Neural crest cell (in vitro differentiated cells): ENCODE measurements at regions not wholly inside any gene's neighbourhood (a gene's known extent, or its start where the extent isn't known, plus 50 kb on each side); places are given as distances from the start of the nearest gene placed in this dataset.

Source experiments
- DNase-seq: peaks from one replicate; pipeline ENCODE4 v3.0.0; 2021; ENCODE audit warnings: low read depth, mixed read lengths, low spot score
- H3K27ac Mint-ChIP-seq: one replicate; pipeline ENCODE4 v1.8.0; 2021; ENCODE audit warnings: mild to moderate bottlenecking, mixed read lengths; ENCODE audit not compliant: unreplicated experiment
- H3K27me3 Mint-ChIP-seq: 2 replicates; pipeline ENCODE4 v1.8.0; 2021; ENCODE audit warnings: low read depth, mild to moderate bottlenecking, mixed read lengths
- H3K36me3 Mint-ChIP-seq: 2 replicates; pipeline ENCODE4 v1.8.0; 2021; ENCODE audit warnings: low read depth, mild to moderate bottlenecking, mixed read lengths
- H3K4me1 Mint-ChIP-seq: 2 replicates; pipeline ENCODE4 v1.8.0; 2021; ENCODE audit warnings: mixed read lengths
- H3K4me3 Mint-ChIP-seq: one replicate; pipeline ENCODE4 v1.8.0; 2021; ENCODE audit warnings: mild to moderate bottlenecking, mixed read lengths
- H3K9me3 Mint-ChIP-seq: 2 replicates; pipeline ENCODE4 v1.8.0; 2021; ENCODE audit warnings: mixed read lengths
- TF ChIP-seq, protein P1 (sequence below): fragments of 200-600 bp; sonication (generic); conservative IDR thresholded peaks from 2 replicates; pipeline ENCODE4 v1.5.0; 2021; ENCODE audit warnings: antibody characterized with exemption, mild to moderate bottlenecking

DNA sequence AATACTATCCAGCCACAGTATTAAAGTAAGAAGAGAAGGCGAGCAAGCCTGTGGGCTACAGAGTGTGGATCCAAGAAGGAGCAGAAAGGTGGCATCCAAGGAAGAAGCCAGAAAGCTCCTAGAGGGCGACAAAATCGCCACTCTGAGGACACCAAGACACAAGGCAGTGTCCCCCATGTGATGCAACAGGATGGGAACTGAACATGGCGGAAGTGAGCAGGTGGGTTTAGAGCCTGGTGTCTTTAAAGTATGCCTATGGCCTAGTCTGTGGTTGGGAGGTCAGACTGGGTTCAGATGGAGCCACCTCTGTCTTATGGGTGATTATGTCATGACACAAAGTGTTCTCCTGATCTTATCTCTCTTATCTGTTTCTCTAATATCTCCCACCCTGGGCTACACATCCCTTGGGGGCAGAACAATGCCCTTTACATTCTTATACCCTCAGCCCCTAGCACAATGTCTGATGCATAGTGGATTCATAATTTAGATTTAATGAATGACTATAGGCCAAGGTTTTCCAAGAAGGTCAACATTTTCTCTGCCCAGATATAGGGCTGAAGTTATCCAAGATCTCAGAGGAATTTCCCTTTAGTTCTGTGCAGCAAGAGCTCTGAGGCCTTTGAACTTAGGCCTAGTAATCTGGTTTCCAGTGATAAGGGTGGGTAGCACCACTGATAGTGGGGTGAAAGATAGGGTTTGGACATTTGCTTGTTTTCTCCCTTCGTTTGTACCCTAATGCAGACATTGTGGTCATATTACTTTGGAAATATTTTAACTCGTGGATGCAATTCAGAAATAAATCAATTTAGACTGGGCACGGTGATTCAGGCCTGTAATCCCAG, 167.3 kb upstream of the AKIRIN2 start:
- H3K9me3 Mint-ChIP-seq: no peaks in the 10 kb centered on the region
- TF ChIP-seq, protein P1, sequence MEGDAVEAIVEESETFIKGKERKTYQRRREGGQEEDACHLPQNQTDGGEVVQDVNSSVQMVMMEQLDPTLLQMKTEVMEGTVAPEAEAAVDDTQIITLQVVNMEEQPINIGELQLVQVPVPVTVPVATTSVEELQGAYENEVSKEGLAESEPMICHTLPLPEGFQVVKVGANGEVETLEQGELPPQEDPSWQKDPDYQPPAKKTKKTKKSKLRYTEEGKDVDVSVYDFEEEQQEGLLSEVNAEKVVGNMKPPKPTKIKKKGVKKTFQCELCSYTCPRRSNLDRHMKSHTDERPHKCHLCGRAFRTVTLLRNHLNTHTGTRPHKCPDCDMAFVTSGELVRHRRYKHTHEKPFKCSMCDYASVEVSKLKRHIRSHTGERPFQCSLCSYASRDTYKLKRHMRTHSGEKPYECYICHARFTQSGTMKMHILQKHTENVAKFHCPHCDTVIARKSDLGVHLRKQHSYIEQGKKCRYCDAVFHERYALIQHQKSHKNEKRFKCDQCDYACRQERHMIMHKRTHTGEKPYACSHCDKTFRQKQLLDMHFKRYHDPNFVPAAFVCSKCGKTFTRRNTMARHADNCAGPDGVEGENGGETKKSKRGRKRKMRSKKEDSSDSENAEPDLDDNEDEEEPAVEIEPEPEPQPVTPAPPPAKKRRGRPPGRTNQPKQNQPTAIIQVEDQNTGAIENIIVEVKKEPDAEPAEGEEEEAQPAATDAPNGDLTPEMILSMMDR: no peak
- H3K4me3 Mint-ChIP-seq: no peak overlapping the region
- H3K27ac Mint-ChIP-seq: no peak overlapping the region
- no peak for DNase-seq
- no peaks in the 10 kb centered on the region for H3K4me1 Mint-ChIP-seq
- H3K27me3 Mint-ChIP-seq: peaks cover 5% of the 10 kb centered on the region
- no peaks in the 10 kb centered on the region for H3K36me3 Mint-ChIP-seq

DNA sequence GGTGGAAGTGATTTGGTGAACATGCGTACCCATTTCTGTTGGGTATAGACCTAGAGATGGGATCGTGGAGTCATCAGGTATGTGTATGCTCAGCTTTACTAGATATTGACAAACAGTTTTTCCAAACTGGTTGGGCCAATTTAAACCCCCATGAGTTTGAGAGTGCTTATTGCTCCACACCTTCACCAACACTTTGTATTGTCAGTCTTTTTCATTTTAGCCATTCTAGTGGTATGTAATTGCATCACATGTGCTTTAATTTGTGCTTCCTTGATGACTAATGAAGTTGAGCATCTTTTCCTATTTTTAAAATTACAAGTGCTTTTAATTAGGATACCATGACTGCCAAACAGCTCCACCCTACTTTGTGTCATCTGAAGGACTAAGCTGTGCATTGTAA, 158.9 kb upstream of the AKIRIN2 start:
- Mint-ChIP-seq H3K36me3 (no peaks in the 10 kb centered on the region), H3K4me3 (no peak overlapping the region), H3K27ac (no peak overlapping the region), H3K27me3 (peaks cover 2% of the 10 kb centered on the region), H3K9me3 (peaks cover 5% of the 10 kb centered on the region), H3K4me1 (no peaks in the 10 kb centered on the region)
- TF ChIP-seq, protein P1: no peak
- DNase-seq: no peak

DNA sequence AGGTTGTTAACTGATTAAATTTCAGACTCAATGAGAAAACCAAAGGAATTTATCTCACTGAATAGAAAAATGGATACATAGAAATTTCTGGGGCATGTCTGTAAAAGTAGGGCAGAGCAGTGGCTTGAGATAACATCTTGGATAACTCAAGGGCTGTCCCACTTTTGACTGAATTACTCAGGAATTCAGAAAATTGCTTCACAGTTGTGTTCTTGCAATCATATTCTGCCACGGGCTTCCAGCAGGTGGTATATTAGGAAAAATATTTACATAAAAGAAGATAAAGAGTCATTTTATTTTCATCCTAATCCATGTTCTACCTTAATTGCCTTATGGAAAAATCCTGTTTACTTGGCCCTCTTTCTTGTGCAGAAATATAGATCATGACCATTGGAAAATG, 156.4 kb upstream of the AKIRIN2 start:
- H3K4me3 Mint-ChIP-seq: no peak overlapping the region
- no peak for DNase-seq
- H3K9me3 Mint-ChIP-seq: peaks cover 8% of the 10 kb centered on the region
- H3K27ac Mint-ChIP-seq: no peak overlapping the region
- H3K36me3 Mint-ChIP-seq: no peaks in the 10 kb centered on the region
- H3K27me3 Mint-ChIP-seq: peaks cover 2% of the 10 kb centered on the region
- TF ChIP-seq, protein P1: no peak
- no peaks in the 10 kb centered on the region for H3K4me1 Mint-ChIP-seq

DNA sequence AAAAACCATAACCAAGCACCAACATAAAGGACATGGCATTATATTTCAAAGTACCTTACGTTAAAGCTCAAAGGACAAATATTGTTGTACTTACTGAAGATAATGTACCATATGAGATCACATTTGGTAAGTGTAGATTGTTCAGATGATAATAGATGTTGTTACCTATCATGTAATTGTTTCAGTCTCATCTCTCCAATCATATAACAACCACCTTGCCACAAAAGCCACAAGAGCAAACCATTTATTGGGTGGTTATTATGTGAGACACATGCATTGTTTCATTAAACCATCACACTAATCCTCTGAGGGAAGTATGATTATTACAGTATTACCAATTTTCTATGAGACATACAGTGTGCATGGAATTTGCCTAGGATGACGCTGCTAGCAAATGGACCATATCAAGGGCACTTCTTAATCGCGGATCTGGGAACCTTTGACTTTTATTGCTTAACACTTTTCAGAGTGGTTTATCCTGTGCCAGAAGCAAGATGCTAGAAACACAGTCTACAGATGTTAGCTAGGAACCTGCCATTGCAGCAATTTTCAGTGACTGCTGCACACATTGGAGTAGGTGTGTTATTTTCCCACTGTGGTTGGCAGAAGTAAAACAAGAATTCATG, 149.8 kb upstream of the AKIRIN2 start:
- no peak overlapping the region for H3K4me3 Mint-ChIP-seq
- no peaks in the 10 kb centered on the region for H3K4me1 Mint-ChIP-seq
- peaks cover 3% of the 10 kb centered on the region for H3K9me3 Mint-ChIP-seq
- no peak overlapping the region for H3K27ac Mint-ChIP-seq
- H3K27me3 Mint-ChIP-seq: no peaks in the 10 kb centered on the region
- TF ChIP-seq, protein P1: no peak
- DNase-seq: no peak
- H3K36me3 Mint-ChIP-seq: no peaks in the 10 kb centered on the region

DNA sequence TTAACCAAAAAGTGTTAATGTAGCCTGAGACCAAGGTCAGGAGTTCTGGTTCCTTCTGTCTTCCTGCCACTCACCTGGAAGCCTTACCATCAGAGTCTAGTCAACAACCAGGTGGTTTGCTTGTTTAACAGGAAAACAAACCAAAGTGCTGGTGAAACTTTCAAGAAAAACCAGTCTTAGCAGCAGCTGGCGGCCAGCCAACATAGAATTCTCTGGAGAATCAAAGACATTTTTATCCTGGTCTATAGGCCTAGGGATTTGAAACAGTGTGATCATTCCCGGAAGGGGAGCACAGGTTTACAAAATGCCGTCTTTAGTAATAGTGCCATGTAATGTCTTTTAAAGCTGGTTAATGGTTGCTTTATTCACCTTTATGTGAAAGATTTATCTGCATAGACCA, 146.6 kb upstream of the AKIRIN2 start:
- TF ChIP-seq, protein P1: no peak
- Mint-ChIP-seq H3K9me3 (peaks cover 3% of the 10 kb centered on the region), H3K36me3 (no peaks in the 10 kb centered on the region), H3K4me3 (no peak overlapping the region), H3K4me1 (no peaks in the 10 kb centered on the region), H3K27me3 (no peaks in the 10 kb centered on the region), H3K27ac (no peak overlapping the region)
- DNase-seq: no peak
